NCI-H526 (cell line): ENCODE measurements at regions not wholly inside any gene's neighbourhood (a gene's known extent, or its start where the extent isn't known, plus 50 kb on each side); places are given as distances from the start of the nearest gene placed in this dataset.
A peak's percentile ranks its signal among the peaks of the same experiment; 100 is the strongest.
"Not testable (repeated sequence)": the region's sequence is repeated elsewhere in the genome, so short reads cannot be mapped to it uniquely, and the experiment has no call there.

Experiments used
- DNase-seq, 2 experiments: peaks; one replicate each; lab custom pipeline; 2025; lab: John Stamatoyannopoulos, UW

DNA sequence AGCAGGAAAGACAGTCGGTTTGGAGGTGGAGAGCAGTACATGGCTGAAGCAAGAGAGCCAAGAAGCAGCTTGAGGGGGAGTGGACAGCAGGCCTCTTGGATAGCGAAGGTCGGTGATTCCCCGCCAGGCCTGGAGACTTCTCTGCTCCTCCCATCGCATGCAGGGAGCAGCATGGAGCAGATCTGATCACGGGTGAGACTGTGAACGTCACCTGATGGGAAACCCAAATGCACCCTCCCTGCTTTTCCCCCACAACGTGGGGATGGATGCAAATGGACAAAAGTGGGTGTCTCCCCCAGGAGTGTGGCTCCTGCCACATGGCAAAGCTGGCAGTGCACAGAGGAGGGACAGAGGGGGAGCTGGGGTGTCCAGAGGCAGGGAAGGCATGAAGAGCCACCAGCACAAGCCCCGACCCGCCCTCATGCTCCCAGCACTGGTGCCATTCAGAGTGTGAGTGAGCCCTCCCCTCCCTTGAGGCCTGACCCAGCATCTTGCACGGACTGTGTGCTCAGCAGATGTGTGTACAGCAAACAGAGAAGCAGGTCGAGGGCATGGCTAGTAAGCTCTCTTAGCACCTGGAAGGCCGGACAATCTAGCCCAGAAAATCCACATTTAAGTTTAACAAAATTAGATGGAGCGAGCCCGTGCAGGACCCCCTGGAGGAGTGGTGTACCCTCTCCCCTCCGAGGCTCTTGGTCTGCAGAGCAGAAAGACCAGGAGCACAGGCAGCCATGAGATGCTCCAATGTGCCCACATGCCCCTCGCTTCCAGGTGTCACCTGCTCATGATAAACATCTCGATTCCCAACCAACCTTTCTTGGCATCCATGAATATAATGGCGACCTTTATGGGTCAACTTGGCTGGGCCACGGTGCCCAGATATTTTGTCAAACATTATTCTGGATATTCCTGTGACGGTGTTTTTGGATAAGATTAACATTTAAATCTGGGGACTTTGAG, 661.7 kb downstream of the TBC1D22A start:
- no peak for DNase-seq

DNA sequence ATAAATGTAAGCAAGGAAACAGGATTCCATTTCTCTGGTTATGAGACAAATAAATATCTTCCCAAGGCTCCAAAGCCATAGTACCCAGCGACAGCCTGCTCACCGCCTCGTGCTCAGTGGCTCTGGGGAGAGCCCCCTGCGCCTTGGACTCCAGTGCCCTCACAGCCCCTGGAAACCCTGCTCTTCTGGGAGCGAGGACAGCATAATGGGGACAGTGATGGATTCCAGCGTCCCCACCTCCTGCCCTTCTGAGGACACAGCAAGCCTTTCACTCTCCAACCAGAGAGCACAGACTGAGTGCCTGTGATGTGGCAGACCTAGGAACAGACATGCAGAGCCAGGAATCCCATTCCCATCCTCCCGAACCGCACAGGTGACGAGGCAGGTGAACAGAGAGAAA, 660.8 kb downstream of the TBC1D22A start:
- DNase-seq: no peak

DNA sequence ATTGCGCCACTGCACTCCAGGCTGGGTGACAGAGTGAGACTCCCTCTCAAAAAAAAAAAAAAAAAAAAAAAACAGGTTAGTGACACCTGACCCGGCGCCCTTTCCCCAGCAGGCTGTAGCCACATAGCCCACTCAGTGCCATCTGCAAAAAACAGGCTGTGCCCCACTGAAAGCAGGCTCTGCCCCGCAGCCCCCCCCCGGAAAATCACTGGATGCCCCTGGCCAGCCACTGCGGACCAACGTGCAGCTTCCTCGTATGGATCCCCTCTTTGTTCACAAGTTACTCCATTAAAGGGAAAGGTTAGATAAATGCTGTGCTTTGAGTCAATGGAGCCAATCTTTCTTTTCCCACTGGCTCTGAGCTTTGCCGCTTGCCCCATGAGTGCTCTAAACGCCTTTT, 660.3 kb downstream of the TBC1D22A start:
- DNase-seq: no peak

DNA sequence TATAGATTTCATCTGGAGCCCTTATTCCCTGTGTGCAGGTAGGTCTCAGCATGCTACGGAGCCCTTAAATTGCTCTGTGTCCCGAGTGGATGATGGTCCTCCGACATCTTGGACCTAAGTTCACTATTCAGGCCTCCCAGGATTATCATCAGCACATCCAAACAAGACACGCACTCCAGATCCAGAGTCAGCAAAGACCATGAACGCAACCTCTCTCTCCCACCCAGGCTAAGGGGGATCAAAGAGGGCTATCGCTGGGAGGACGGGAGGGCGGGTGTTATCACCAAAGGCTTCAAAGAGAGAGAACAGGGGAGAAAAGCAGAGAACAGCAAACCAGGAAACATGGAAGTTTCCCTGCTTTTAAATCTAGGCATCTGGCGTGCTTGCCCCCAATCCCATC, 659.4 kb downstream of the TBC1D22A start:
- DNase-seq: no peak

DNA sequence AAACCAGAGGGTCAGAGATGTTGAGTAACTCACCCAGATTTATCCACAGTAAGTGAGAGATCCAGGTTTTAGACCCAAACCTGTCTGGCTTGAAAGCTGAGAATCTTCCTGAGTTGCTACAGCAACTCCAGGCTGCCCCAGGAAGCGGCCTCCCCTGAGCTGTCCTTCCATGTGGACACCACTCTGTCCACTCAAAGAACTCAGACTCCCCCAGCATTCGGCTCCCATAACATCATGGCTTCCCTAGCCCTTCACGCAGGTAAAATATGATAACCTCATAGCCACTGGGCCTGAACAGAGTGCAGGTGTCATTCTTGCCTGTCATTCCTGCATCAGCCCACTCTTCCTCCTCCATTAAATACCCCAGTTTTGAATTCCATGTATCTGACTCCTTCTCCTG, 657.8 kb downstream of the TBC1D22A start:
- no peak for DNase-seq

DNA sequence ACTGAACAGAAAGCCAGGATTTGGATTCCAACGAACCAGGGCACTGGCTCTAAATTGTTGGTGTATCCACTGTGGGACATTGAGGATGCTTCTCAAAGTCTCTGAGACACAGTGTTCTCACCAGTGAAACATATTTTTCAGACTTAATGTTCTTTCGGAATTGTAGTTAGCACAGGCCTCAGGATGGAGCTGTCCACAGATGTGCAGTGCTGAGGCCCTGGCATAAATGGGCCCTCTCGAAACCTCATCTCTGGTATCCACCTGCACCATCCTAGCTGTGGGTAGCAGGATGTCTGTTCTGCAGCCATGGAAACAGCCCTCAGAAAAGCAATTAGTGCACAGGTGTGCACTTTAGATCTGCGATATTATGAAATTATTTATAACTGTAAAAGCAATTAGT, 656.8 kb downstream of the TBC1D22A start:
- DNase-seq: no peak

DNA sequence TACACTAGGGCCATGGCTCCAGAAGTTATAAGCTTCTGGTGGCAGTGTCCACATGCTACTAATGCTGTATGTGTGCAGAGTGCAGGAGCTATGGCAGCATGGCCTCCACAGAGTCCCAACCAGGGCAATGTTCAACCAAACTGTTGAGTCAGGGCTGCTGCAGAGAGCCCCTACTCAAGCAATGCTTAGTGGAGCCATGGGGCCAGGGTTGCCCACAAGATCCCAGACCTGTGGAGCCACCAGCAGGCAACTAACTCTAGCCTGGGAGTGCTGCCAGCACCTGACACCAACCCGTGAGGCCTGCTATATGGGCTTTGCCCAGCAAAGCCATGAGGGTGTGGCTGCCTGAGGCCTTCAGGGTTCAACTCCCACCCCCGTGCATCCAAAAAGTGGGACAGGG, 655.2 kb downstream of the TBC1D22A start:
- DNase-seq: no peak

DNA sequence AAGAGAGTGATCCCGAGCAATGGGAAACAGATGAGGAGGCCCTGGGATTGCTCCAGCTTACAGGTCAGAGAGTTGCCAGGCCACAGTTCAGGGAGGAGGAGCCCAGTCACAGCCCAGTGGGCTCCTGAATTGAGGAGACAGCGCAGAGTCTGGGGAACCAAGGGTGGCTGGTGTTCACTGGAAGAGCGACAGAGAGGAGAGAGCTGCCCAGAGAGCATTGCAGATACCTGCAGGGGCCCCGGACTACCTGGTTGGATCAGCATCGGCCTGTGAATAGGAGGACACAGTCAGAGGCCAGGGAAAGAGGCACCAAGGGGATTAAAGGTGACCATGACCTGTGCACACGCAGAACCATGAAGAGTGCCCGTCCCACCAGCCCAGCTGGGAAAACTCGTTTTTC, 648.6 kb downstream of the TBC1D22A start:
- DNase-seq: no peak

DNA sequence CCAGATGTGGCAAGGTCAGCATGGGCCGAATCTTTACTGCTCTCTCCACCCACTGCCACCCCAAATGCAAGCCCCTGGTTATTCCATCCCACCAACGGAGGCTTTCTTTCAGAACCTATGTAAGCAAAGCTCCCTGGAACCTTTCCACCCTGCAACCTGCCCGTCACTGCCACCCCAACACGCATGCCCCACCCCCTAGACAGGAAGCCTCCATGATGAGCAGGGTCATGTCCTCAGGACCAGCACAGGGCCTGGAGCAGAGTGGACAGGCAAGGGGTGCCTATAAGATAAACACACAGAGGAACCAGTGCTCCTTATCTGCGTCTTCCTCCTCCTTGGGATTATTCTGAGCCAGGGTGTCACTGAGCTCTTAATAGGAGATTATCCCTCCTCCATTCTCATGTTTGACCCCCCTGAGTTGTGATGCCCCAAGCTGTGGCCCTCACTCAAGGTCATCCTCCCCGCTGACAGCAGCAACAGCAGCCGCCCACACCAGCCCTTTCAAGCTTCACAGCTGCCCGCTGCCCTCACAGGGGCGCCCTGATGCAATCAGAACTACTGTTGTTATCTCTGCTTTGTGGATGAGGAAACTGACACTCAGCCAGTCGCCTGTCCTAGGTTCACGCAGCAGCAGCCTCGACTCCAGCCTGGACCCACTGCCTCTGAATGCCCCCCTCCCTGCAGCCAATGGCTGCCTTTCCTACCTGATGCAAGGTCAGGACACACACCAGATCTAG, 647.3 kb downstream of the TBC1D22A start:
- no peak for DNase-seq

DNA sequence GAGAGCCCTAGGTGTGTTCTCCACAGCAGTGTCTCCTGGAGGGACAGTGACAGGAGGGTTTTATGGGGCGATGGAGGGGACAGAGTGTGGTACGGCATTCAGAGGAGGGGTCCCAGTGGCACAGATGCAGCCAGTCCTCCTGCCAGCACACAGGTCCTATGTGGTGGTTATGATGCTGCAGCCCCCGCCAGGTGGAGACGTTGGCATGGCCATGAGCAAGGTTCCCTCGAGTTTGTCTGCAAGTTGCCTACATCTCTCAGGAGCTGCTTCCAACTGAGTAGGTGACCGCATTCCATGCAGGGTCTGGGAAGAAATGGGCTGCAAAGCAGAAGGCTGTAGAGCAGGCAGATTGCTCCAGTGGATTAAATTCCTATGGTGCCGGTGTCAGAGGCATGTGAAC, 646.0 kb downstream of the TBC1D22A start:
- peak in 1 of 2 experiments; percentile 20 for DNase-seq

DNA sequence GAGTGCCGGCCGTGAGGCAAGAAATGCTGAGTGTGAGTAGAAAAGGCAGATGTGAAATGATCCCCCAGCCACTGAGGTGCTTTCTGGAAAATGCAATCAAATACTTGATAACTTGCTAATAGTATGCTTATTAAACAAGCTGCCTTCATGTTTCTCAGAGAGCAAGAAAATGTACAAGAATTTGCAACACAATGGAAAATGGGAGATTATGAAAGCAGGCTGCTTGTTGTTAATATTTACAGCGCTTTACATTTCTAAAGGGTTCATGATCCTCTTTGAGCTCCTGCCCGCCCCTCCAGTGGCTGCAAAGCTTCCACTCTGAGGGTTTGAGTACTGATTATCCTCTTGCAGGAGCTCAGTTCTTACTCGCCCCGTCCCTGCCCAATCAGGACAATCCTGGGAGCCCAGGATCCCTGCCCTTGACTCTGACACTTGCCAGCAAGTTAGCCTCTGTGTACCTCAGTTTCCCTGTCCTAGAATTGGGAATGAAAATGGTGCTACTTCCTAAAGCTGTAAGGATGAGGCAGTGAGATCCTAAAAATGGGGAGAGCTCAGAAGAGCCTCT, 645.1 kb downstream of the TBC1D22A start:
- no peak for DNase-seq

DNA sequence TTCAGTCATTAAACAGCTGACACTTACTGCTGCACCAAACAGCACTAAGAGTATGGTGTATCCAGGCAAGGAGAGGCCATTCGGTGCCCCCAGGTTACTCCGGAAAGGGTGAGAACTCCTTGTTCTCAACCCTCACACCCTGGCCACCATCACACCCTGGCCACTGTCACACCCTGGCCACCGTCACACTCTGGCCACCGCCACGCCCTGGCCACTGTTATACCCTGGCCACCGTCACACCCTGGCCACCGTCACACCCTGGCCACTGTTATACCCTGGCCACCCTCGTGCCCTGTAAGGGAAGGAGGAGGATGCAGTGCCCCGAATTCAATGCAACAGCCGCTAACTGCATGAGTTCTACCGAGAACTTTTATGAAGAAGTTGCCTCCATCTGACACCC, 644.4 kb downstream of the TBC1D22A start:
- DNase-seq: no peak

DNA sequence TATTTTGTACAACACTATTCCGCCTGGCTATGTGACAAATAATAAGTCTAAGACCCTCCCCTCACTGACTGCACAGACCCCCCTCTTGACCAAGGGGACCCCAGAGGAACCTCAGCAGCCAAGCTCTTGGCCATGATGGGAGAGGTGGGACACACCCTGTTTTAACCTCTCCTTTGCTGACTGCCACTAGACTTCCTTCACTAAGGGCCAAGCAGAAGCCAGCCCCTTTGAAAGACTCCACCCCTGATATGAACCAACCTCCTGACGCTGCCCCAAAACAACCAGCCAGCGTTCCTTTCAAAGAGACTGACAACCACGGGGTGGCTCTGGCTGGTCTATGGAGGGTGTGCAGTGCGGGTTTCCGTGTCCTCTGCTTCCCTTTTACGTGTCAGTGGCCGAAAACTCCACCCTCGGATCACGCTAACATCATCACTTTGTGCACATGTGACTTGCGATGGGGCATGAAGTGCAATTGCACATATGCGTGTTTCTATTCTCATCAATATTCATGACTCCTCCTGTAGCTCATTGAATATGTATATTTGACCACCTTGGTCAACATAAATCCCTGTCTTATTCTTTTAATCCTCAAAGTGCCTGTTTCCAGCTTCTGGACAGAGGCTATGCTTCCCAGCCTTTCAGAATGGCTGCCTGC, 643.9 kb downstream of the TBC1D22A start:
- no peak for DNase-seq

DNA sequence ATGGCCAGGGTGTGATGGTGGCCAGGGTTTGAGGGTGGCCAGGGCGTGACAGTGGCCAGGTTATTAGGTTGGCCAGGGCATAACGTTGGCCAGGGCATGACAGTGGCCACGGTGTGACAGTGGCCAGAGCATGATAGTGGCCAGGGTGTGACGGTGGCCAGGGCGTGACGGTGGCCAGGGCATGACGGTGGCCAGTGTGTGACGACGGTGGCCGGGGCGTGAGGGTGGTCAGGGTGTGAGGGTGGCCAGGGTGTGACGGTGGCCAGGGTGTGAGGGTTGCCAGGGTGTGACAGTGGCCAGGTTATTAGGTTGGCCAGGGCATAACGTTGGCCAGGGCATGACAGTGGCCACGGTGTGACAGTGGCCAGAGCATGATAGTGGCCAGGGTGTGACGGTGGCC, 642.8 kb downstream of the TBC1D22A start:
- not testable (repeated sequence) for DNase-seq

DNA sequence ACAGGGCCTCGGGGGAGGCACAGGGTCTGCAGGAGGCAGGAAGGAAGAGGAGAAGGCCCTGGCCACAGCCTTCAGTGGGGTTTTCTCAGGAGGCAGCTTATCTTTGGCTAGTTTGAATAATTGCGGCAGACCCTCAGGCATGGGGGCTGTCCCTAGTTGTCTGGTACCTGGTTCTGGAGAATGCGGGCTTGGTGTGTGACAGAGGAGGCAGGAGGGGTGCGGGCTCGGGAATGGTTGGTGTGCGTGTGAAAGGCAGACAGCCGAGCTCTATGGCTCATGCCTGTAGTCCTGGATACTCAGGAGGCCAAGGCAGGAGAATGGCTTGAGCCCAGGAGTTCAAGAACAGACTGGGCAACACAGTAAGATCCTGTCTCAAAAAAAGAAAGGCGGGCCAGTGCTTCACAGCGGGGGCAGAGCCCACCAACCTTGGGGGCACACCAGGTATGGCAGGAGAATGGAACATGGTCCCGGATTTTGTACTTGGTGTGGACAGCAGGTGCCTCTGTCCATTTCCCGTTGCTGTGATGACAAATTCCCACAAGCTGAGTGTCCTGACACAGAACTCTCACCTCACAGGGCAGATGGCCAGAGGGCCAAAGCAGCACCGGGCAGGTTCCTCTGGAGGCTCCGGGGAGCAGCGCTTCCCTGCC, 640.6 kb downstream of the TBC1D22A start:
- no peak for DNase-seq

DNA sequence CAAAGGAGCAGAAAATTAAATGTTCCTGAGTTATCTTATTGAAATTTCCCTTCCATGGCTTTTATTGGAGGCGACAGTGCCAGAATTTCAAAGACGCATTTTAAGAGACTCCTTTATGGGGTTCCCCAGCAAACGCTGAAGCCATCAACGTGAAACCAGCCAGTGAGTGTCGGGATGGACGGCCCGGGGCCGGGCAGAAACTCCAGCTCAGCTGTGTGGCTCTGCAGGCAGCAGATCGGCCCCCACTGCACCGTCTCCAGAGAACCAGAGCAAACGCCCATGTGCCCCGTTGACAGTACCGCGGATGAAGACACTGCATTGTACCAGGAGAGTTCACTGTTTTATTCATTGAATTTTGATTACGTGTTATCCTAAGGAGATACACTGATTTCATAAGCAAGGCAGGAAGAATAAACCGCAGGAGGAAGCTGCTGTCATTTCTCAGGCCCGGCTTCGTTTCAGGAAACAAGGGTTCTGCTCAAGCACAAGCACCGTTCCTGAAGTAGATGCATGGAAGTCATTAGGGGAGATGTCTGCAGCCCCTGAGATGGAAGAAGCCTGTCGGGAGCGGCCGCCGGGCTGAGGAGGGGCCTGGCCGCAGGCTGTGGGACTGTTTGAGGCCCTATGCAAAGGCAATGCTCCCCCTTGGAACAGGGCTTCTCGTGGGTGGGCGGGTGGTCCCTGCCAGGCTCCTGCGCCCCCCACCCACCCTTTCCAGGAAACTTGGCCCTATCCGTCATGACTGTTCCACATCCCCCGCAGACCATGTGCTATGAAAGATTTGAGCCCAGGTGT, 639.7 kb downstream of the TBC1D22A start:
- no peak for DNase-seq

DNA sequence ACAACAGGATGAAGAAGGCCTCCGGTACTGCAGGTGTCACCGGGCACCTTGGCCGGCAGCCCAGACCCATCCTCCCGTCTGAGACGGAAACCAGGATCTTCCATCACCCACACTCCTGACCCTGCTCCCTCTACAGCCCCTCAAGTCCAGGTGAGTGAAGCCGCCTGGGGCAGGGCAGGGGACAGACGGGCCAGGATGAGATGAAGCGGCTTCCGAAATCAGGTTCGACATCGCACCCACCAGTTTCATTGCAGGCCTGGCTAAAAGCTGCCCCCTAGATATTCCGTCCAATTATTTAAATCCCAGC, 639.1 kb downstream of the TBC1D22A start:
- DNase-seq: no peak

DNA sequence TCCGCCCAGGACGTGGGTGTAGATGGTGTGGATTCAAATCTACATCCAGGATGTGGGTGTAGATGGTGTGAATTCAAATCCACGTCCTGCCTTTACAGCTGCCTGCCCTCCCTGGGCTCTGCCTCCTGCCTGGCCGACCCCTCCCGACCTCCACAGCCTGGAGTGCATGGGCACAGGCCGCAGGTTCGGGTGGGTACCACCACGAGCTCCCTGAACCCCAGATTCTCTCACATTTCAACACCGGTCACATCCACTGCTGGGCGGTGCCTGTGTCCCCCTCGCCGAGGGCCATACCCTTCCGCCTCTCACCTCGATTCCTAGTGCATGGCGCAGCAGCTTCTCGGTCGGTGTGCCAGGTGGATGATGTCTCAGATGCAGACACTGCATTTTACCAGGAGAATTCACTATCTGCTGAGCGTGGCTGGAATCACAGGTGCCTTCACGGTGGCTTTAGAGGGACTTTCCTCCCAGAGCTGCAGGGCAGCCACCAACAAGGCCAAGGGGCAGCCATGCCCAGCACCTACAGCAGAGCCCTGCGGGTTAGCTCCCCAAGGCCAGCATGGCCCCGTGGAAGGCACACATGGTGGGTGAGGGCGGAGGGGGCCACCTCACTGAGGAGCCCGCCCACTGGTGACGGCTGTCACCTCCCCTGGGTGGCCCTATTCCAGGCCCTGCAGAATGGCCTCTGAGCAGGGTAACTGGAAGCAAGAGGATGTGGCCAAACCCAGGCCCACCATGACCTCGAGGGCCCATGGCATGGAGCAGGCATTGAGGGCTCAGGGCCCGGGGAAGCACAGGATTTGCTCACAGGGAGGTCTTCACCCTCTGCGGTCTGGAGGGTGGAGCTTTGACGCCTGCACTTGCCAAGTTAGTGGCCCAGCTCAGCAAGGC, 638.5 kb downstream of the TBC1D22A start:
- DNase-seq: no peak

DNA sequence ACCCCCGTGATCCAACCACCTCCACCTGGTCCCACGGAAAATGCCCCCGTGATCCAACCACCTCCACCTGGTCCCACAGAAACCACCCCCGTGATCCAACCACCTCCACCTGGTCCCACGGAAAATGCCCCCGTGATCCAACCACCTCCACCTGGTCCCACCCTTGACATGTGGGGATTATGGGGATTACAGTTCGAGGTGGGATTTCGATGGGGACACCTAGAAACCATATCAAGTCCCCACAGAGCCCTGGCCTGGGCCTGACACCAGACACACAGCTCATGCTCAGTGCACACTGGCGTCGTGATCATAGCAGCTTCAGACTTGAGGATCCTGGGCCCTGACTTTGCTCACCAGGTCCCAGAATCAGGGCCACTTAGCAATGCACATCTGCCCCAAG, 637.7 kb downstream of the TBC1D22A start:
- DNase-seq: not testable (repeated sequence)
